ENCODE measurements at regions not wholly inside any gene's neighbourhood (a gene's known extent, or its start where the extent isn't known, plus 50 kb on each side); places are given as distances from the start of the nearest gene placed in this dataset.

DNA sequence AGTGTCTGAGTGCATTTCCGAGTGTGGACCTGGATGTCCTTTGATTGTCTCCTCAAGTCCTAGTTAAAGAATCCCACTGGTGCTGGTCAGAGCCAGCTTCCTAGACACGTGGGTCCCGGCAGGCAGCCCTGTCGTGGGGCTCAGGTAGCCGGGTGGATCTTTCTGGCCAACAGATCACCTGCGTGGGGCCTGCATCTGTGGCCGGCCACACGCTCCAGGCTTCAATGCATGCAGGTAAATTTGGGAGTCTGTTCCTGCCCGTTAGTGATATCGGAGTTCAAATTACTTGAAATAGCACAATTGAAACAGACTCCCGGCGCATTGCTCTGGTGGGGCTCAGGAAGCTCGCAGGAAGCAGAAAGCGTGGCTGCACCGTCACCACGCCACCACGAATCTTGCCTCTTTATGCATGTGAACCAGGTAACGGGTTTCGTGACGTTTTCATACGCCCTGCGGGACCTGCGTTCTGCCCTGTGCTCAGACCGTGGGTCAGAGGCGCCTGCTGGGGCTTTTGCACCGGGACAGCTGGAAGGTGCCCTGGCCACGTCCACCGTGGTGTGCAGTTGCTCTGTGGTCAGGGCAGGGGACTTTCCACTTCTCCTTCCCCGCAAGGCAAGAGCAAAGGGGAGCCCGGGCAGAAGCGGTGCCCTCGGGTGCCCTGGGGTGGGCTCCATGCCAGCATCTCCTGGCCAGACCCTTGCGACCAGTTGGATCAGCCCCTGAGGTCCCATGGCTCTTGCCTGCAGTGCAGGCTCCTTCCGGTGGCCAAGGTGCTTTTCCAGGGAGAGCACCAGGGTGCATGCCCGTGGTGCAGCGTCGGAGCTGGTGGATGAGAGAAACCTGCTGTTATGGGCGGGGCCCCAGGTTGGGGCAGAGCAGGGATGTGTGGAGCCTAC lies 803.5 kb downstream of the BRD1 start:
- TF ChIP-seq POLR2A (IDR thresholded peaks at IDR 0.05) (no peak), CTCF (IDR thresholded peaks at IDR 0.05) (no peak), POLR2AphosphoS5 (IDR thresholded peaks at IDR 0.05) (no peak), EP300 (IDR thresholded peaks at IDR 0.05) (no peak)
